HG03175 (cell line): ENCODE measurements at regions not wholly inside any gene's neighbourhood (a gene's known extent, or its start where the extent isn't known, plus 50 kb on each side); places are given as distances from the start of the nearest gene placed in this dataset.

Experiments
- ATAC-seq: cut with Tn5 transposase; IDR thresholded peaks from one replicate; pipeline ENCODE4 v1.9.1; 2021; ENCODE audit warnings: mild to moderate bottlenecking, moderate library complexity; ENCODE audit not compliant: unreplicated experiment

DNA sequence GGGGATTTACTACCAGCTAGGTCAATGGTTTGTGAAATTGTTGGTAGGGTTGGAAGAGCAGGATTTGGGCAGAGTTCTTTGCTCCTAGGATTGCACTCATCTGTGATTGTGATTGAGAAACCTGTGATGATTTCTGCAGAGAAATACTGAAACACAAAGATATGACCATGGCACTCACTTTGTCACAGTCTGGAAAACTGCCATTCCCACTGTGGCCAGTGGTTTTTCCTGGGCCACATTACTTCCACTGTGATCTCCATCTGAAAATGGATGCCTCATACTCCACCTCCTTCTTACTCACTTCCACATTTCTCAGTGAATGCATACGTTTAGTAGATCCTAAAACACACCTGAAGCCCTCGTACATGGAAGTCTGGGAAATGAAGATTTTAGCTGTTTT is 593.2 kb downstream of the LMO7 start:
- no peak for ATAC-seq

DNA sequence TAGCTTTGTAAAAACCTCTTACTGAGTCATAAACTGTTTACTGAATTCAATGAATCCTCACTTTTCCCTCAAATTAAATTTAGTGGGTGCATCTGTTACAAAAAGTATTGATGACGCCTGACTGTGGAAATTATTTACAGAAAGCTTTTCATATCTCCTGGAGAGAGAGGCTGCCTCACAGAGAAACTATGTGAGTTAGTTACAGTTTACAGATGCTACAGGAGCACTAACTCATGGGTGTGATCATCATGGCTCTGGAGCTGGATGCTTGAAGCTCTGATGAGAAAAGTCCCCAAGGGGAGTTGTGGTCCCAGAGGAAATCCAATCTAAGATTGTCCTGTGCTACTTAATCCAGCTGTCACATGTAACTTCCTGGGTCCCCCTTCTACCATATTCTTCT is 590.8 kb downstream of the LMO7 start:
- no peak for ATAC-seq

DNA sequence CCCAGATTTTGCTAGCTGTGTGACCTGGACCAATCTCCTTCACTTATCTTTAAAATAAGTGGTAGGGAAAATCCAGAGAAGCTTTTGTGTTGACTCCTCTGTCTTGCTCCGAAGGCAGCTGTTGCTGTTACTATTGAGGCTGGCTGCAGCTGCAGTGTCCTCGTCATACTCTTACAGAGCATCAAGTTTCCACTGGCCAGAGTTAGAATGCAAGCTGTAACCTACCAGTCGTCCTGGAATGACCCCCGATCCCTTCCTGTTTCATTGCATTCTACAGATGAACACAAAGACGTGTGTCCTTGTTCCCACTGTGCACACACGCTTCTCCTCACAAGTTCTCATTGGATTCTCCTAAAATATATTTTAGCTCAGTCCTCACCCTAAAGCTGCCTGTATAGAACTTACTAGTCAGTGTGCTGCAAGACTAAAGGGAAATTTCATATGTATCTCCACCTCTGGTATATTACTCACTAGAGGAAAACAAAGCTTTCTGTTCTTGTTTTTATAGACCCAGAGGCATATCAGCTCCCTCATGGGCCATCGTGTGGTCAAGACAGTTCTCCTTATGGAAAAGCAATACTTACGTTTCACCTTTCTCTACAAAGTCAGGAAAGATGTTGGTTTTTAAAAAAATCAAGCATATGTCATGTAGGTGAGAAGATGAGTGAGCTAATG is 589.8 kb downstream of the LMO7 start:
- ATAC-seq: no peak

DNA sequence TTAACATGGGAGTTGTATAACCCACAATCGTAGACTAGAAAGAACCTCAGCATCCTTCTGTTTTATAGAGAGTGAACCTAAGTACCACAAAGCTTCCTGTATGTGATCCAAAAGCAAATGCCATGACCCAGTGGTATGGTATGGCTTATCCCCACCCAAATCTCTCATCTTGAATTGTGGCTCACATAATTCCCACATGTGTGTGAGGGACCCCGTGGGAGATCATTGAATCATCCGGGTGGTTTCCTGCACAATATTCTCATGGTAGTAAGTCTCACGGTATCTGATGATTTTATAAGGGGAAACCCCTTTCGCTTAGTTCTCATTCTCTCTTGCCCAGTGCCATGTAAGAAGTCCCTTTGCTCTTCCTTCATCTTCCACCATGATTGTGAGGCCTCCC is 587.9 kb downstream of the LMO7 start:
- ATAC-seq: no peak

DNA sequence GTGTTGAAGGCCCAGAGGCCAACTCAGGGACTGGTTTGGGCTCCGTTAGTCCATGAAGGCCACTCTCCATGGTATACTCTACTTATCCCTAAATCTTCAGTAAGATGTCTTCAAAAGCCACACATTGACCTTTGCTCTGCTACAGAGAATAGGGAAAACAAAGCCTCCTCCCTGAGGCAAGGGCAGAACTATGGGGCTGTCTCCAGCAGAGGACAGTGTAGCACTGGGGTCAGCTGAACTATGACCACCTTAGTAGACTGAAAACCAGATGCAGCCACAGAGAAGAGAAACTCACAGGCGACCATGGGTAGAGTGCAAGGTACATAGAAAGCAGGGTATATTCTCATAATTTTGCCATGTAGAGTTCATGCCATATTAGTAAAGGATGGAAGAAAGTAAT is 587.4 kb downstream of the LMO7 start:
- ATAC-seq: no peak

DNA sequence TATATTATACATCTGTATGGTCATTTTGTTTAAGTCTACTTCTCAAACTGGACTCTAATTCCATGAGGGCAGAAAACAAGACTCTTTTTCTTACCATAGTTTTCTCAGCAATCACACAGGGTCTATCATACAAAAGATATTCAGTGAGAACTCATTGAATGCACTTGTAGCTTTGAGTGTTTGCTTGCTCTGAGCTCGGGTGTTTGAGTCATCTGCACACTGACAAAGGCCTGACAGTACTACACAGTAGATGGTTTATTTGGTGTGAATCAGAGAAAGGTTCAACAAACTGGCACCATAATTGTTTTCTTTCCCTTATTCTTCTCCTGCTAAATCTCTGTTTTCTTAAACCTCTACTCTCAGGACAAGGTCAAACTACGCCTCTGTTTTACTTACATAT is 586.4 kb downstream of the LMO7 start:
- ATAC-seq: no peak

DNA sequence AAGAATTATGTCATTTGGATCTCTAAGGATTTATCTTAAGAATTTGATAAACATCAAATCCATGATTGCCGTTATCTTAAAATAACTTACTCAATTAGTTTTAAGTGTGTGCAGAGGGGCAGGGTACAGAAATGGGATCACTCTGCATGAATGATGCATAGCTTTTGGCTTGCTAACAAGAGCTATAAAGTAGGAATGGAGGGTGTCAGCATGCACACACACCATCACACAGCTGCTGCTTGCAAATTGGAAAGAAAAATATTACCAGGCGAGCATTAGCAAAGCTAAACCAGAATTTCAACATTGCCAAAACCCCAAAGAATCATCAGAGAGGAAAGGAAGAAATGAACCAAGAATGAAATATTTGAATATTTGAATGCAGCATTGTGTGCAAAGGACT is 580.6 kb downstream of the LMO7 start:
- ATAC-seq: no peak

DNA sequence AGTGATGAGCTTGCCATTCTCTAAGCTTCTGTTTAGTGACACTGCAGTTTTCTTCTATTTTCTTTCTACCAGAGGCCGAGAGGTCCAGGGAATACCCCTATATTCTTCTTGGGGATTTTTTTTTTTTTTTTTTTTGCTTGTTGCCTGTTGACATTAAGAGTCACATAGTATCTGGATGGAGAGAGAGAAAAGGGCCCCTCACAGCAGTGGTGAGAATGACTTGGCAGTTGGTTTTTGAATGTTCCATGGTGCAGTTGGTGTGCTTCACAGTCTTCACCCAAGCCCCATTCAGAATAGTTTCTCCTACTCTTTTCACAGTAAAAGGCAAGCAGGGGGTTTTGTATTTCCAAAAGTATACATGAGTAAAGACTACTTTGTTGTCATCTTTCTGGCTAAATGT is 577.9 kb downstream of the LMO7 start:
- no peak for ATAC-seq

DNA sequence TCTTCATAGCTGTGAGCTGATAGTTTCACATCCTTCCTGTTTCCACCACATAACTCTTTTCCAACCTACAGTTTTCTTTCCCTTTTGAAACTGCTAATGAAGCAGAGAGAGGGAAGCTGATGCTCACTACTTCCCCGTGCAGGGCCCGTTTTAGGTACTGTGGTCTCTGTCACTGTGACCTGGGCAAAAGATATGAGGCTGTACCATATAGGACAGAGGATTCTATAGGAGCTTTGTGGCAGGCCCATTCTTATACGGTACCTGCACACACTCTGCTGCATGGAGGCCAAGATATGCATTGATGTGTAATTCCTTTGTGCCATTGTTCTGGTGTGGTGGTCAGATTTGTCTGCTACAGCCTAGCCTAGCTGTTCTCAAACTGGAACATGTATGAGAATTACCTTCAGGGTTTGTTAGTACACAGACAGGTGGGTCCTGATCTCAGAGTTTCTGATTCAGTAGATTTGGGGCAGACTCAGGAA is 577.3 kb downstream of the LMO7 start:
- no peak for ATAC-seq

DNA sequence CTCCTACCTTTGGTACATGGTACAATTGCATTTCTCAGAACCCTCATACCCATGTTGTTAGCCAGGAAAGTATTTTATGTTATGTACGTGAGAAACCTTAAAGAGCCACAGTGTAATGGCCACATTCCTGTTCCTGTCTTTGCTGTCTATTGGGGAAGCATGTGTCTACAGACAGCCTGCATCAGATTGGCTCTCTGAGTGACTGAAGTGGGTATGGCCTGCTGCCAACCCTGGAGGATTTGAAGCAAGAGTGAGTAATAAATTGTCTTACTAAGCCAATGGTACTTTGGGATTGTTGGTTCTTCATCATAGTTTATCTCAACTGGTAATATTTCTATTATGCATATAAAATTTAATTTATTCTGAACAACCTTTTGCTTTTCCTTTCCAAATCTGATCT is 574.1 kb downstream of the LMO7 start:
- no peak for ATAC-seq

DNA sequence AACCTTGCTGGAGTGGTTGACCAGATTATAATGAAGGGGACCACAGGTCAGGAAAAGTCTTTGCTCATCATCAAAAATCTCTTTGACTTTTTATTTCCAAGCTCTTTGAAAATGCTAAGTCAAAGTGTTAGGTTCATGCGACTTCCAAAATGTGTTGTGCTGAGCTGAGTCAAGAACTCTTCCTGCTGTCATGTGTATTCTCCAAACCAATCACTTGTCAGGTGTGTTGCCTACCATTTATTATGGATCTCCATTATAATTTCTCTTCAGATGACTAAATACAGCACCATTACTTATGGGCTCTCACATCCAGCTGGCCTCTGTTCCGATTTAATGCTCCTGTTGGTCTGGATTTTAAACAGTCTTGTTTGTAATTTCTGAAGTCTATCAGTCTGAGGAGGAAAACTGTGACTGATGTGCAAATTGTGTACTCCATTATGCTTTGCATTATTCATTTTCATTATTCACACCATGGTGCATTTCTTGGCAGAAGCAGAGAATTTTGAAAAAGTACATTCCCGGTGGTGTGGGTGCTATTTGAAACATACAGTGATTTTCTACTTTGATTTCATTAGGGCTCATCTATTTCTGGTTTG is 562.5 kb downstream of the LMO7 start:
- no peak for ATAC-seq

DNA sequence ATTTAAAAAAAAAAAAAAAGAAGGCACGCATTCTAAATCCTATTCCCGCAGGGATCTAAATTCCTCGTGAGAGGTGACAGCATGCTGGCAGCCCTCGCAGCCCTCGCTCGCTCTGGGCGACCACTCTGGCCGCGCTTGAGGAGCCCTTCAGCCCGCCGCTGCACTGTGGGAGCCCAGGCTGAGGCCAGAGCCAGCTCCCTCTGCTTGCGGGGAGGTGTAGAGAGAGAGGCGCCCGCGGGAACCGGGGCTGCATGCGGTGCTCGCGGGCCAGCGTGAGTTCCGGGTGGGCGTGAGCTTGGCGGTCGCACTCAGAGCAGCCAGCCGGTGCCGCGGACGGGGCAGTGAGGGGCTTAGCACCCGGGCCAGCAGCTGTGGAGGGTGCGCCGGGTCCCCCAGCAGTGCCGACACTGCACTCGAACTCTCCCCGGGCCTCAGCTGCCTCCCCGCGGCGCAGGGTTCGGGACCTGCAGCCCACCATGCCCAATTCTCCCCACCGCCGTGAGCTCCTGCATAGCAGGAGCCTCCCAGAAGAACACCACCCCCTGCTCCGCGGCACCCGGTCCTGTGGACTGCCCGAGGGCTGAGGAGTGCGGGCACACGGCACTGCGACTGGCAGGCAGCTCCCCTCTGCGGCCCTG is 553.9 kb downstream of the LMO7 start:
- ATAC-seq: no peak

DNA sequence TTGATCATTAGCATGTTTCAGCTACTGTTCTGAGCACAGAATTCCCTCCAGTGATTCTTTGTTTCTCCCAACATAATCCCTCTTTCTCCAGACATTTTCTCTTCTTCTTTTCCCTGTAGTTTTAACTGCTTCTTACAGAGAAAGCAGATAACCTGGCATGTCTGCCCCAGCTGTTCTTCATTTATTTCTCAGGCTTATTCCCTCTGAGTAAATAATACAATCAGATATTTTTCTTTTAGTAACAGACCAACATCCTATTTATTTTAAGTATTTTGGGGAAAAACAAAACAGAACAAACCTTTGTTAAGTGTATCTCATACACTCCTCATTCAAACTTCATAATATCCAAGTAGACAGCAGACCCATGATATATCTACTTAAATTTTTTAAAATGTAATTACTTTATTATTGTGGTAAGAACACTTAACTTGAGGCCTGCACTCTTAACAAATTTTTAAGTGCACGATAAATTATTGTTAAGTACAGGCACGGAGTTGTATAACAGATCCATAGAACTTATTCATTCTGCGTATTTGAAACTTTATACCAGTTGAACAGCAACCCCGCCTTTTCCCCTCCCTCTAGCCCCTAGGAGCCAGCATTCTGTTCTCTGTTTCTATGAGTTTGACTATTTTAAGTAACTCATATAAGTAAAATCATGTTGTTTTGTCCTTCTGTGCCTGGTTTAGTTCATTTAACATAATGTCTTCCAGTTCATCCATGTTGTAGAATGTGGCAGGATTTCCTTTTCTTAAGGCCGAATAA is 540.0 kb downstream of the LMO7 start:
- ATAC-seq: no peak

DNA sequence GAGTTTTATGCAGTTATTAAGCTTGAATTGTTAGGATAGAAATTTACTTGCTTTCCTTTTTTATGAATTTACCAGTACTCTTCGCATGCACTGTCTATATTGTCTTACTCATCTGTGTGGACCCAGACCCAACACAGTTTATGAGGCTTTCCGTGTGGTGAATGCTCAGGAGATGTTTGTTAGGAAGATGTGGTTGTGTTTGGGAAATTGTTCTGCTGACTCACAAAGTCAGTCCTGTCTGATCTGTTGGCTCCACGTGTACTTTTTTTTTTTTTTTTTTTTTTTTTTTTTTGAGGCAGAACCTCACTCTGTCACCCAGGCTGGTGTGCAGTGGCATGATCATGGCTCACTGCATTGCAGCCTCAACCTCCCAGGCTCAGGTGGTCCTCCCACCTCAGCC is 532.5 kb downstream of the LMO7 start:
- ATAC-seq: no peak

DNA sequence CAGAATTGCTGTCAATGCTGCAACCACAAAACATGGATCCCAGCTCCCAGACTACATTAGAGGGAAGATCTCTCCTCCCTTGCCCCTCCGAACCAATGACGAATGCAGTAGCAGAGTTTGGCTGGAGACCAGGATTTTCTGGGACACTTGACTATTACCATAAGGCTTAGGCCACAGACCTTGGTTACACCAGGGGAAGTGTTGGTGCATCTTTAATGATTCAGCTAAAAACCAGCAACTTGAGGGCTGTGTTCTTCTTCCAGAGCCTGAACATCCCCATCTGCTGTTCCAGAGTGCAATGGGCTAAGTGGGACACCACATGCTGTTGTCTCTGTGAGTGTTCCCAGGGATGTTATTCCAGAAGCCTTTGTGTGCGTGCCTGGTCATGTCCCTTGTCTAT is 528.2 kb downstream of the LMO7 start:
- ATAC-seq: no peak

DNA sequence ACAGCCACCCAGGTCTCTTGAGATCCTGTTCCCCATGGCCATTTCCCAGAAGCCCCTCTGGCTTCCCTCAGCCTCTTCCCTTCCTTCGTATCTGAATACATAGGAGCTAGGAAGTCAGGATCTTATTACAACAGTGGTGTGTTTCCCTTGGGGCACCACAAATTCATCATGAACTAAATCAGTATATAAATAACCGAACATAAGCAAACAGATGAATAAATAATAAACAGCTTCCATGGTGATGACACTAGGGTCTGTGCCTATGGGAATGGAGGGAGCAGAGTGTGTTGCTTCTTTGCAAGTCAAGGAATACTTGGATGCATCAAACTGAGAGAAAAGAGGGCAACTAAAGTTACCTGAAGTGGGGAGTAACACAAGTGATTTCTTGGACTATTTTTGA is 527.6 kb downstream of the LMO7 start:
- no peak for ATAC-seq

DNA sequence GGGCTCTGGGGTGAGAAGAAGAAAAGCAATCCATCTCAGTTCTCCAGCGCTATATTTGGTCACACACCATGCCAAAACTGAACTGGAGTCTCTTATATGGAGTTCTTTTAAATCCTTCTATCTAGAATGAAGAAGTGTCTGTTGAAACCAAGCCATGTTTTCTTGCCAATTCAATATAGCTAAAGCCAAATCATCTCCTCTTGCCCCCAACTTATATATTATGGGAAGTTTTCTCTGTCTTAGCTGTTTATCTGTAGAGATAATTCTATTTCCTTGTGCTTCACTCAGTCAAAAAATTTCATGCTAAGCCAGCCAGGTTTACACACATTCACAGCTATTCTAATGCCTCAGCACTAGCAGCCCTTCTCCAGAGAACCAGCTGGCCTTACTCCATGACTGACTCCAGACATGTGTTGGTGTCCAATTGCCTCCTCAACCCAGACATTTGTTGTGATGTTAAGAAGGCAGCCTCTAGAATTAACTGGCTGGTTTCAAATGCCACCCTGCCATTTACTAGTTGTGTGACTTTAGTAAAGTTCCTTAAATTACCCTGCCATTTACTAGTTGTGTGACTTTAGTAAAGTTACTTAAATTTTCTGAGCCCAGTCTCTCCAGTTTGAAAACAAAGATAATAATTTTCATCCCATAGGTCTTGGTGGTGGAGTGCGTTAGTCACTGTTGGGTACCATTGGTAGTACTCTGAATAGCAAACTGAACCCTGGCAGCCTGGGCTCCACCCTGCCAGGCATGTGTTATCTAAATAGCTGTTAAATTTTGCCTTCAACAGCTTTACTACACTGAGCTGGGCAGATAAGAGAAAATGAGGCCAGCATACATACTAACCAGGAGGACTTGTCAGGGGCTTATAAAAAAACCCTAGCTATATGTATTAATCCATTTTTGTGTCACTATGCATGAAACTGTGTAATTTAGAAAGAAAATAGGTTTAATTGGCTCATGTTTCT is 525.1 kb downstream of the LMO7 start:
- ATAC-seq: no peak

DNA sequence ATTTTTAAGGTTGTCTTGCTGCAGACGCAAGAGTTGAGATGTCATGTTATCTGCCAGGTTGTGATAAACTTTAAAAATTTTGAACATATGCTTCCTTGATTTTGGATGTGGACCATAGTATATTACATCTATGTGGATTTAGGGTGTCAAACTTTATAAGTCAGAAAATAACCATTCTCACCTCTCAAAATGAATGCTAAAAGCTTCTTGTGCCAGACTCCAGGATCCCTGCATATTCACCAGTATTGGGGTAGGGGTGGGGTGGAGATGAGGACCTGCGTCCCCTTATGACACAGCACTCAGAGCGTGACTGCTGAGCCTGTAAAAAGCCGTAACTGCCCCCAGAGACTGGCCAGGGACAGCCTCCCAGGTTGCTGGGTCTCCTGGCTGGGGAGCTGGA is 524.4 kb downstream of the LMO7 start:
- no peak for ATAC-seq

DNA sequence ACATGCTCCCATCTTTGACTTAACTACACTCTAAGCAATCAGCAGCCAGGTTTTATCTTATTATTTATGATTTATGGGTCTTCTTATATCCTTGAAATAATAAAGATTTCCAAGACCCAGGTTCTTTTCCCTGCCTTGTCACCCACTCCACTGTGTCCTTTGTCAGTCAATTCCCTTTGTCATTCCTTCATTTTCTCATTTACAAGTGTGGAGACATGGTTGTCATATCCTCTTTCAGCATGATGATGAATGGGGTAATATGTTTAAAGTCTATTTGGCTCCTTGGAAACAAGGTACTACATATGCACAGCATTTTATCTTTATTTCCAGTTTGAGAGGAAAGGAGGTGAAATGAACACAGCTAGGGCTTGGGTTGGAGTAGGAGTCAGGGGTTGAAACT is 521.8 kb downstream of the LMO7 start:
- ATAC-seq: no peak

DNA sequence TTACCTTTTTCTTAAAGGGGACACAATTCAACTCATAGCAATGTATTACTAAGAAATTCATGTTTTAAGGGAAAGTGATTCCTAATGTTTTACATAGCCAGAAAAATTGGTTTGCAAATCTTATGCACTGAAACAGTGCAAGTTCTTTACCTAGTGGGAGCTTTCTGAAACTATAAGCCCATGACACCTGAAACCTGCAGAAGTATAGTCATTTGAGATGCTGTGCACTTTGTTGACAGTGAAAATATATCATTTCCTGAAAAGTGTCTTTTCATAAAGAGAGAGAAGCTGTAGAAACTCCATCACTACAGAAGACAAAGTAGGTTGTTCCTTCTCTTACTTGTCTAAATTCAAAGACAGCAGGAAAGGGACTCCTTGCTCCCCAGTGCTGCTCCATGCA is 517.1 kb downstream of the LMO7 start:
- no peak for ATAC-seq

DNA sequence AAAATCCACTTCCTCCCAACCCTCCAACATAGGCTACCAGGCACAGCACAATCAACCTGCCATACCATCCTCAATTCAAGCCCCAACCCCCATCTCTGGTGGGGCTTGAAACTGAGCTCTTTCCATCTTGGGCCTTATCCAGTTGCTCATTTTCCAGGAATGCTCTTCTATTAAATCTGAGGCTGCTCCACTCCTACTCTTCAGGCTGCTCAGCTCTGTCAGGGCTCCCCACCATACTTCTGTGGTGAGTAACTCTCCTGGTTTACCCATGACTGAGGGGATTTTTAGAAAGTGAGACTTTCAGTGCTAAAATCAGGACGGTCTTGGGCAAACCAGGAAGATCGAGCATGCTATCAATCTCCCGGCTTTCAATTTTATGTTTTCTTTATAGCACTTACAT is 512.8 kb downstream of the LMO7 start:
- no peak for ATAC-seq
